Inferior parietal cortex (tissue), 1 donor: ENCODE measurements at regions not wholly inside any gene's neighbourhood (a gene's known extent, or its start where the extent isn't known, plus 50 kb on each side); places are given as distances from the start of the nearest gene placed in this dataset.
"Not testable (repeated sequence)": the region's sequence is repeated elsewhere in the genome, so short reads cannot be mapped to it uniquely, and the experiment has no call there.

Experiments used
- DNase-seq: peaks from one replicate; pipeline ENCODE4 v3.0.0-alpha.2; 2016; ENCODE audit errors: extremely low spot score

DNA sequence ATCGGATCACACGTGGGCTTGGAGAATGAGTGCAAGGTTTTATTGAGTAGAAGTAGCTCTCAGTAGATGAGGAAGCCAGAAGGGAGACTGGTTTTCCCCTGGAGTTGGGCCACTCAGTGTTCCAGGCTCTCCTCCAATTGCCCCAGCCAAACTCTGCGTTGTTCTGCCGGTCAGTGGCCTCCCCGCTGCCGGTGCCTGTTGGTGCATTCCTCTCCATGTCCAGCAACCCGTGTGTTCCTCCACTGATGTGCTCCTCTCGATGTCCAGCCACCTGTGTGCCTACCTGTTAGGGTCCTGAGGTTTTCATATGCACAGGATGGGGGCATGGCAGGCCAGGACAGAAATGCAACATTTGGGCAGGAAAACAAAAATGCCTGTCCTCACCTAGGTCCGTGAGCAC lies 888.0 kb upstream of the PTPRD start:
- no peak for DNase-seq

DNA sequence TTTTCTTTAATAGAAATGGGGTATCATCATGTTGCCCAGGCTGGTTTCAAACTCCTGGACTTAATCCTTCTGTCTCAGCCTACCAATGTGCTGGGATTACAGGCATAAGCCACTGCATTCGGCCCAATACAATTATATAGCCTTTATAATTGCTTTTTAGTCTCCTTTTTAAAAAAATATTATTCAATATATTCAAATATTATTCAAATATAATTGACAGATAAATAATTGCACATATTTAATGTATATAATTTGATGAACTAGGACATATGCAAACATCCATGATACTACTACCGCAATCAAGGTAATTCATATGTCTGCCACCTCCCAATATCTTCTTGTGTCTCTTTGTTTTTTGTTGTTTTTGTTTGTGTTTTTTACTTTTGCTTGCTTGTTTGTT lies 894.2 kb upstream of the PTPRD start:
- no peak for DNase-seq

- DNase-seq = no peak
Observed at GRCh38 chr9:11537566-11537965, 924.8 kb upstream of the PTPRD start.

DNA sequence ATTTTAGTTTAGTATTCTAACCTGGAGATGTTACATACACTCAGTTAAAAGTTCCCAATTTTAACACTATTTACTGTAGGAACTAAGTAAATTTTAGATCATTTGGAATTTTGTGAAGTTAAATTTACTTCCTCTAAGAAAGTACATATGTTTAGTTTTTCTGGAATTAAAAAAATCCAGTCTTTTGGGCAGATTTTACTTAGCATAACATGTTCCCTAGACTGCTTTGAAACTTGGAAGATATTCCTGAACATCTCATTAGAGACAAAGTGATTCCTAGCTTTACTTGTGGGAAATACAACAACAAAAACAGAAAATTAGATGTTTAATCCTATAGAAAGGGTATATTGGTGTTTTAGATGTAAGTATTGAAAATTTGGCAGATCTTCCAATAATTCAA lies 930.0 kb upstream of the PTPRD start:
- no peak for DNase-seq

DNA sequence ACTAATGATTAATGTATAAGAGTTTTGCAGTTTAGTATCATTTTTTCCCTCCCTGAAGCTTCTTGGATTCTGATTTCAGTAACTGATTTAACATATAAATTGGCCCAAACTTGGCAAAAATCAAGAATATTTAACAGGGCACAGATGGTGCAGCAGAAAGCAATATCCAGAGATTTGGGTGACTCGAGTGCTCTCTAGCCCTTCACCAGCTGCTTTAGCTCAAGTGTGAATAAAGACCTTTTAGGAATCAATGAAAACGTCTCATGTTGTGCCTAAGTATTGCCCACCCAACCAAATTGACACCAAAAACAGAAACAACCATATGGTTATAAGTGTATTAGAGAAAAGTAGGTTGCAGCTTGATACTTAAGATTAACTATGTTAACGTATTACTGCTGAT lies 933.4 kb upstream of the PTPRD start:
- no peak for DNase-seq

DNA sequence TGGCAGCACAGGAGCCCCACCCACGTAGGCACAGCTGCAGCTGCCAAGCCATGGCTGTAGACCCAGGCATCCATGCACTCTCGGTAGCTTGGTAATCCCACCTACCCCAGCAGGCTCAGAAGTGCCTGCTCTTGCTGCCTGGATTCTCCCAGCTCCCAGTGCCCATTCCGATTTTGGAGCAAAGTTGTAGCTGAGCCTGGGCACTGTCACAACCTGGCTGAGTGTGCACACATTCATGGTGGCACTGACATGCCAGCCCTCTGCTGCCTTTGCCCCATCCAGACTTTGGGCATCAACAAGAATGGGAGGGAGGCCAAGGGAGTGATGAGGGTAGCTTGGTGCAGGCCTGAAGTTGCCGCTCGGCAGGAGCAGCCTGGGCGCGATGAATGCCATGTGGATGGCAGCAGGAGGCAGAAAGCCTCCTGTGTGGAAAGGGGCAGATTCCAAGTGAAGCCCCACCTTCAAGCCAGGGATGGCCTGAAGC lies 936.6 kb upstream of the PTPRD start:
- DNase-seq = no peak

DNA sequence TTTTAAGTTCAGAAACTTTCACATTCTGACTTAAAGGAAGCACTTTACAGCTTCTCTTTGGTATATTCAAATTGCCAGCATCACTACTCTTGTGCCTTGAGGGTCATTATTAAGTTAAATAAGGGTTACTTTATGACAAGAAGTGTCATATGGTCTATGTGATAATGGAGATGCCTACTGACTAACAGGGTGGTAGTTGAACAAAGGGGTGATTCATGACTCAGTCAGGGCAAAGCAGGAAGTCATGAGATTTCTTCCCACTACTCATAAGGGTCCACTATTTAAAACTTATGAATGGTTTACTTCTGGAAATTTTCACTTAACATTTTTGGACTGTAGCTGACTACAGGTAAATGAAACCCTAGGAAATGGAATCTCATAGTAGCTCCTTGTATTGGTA lies 938.3 kb upstream of the PTPRD start:
- no peak for DNase-seq

DNA sequence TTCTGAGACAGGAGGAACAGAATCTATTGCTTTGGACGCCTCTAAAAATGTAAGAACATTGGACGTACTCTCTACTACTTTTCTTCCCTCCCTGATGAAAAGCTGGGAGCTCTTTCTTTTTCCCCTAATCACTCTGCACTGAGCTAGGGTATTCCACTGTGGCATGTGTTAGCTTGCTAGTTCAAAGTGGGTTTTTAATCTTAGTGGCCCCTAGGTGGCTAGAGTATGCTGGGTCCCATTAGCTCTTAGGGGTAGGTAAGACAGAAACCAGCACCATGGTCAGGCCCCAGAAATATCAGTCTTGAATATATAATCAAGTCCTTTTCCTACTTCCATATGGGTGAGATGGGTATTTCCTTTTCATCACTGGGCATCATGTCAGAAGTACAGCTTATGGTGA lies 945.2 kb upstream of the PTPRD start:
- DNase-seq = no peak

- DNase-seq = no peak
Observed at GRCh38 chr9:11559001-11559776, 946.4 kb upstream of the PTPRD start.

- no peak for DNase-seq
Observed at GRCh38 chr9:11577522-11577921, 964.7 kb upstream of the PTPRD start.

- no peak for DNase-seq
Observed at GRCh38 chr9:11595756-11596155, 983.0 kb upstream of the PTPRD start.

GRCh38 chr9:11618241-11618805 lies 1005.5 kb upstream of the PTPRD start:
- no peak for DNase-seq

- no peak for DNase-seq
Observed at GRCh38 chr9:11632691-11633090, 1019.9 kb upstream of the PTPRD start.

- no peak for DNase-seq
Observed at GRCh38 chr9:11646831-11647230, 1034.0 kb upstream of the PTPRD start.

GRCh38 chr9:11653867-11654266 lies 1039.3 kb upstream of the TYRP1 start:
- DNase-seq = no peak

- no peak for DNase-seq
Observed at GRCh38 chr9:11663913-11664312, 1029.3 kb upstream of the TYRP1 start.

DNA sequence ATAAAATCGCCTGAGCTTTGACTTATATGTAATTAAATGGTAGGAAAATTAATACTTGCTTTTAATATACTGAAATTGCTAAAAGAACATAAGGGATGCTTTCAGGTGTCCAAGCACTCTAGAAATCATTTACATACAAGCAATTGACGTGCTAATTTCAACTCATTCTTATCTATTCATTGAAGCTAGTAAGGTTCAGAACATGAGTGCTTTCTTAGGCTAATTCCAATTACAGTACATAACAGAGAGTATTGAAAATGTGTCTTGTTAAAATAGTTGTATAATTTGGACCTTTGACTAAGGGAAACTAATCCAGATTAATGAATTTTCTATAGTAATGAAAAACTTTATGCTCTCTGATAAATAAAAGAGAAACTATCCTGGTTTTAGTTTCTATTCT lies 1016.4 kb upstream of the TYRP1 start:
- no peak for DNase-seq

GRCh38 chr9:11686733-11687132 lies 1006.5 kb upstream of the TYRP1 start:
- DNase-seq = no peak

- no peak for DNase-seq
Observed at GRCh38 chr9:11697126-11697525, 996.1 kb upstream of the TYRP1 start.

GRCh38 chr9:11701706-11702105 lies 991.5 kb upstream of the TYRP1 start:
- no peak for DNase-seq

DNA sequence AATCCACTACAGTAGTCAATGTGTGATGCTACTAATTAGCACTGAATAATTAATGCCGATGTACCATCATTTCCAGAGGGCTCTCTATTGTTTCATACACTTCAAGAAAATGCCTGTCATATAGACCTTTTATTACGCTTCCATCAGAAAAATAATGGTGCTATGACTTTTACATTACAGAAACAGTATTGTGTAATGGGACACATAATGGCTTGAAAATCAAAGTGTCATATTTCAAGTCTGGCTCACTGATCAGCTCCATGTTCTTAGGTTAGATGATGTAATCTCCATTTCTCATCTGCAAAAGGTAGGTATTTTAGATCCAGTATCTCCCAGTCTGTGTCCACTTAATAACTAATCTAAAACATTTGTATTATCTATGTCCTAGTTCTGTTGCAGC lies 990.6 kb upstream of the TYRP1 start:
- DNase-seq = no peak

DNA sequence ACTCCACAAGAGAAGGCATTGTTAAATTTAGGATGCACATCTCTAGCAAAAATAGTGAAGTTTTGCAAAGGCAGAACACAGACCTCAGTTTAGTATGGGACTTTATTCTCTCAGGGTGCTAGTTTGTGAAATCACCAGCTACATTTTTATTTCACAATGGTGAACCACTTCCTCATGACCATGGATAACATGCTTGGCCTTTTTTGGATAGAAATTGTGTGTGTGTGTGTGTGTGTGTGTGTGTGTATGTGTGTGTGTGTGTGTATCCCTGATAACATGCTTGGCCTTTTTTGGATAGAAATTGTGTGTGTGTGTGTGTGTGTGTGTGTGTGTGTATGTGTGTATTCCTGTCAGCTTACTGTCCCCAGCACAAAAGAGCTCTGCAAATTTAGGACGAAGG lies 989.0 kb upstream of the TYRP1 start:
- DNase-seq = not testable (repeated sequence)

GRCh38 chr9:11708899-11709298 lies 984.3 kb upstream of the TYRP1 start:
- DNase-seq = no peak

DNA sequence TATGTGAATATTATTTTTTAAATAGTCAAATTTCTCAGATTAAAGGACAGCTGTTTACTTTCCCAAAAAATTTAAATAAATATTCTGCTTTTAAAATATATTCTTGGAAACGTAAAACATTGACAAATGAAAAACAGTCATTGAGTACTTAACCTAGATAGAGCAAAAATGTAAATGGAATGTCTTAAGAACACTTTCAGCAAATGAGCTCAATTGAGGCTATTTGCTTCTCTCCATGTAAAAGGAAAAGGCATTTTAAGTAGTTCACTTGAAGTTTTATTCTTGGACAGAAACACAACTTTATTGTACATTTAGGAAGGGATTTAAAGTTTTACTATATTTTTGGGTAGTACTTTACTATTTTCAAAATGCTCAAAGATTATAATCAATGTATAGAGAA lies 983.6 kb upstream of the TYRP1 start:
- DNase-seq = no peak
